GM20000 (cell line): ENCODE measurements at regions not wholly inside any gene's neighbourhood (a gene's known extent, or its start where the extent isn't known, plus 50 kb on each side); places are given as distances from the start of the nearest gene placed in this dataset.

Source experiments
- DNase-seq: peaks from one replicate; pipeline ENCODE4 v3.0.0; 2012; ENCODE audit warnings: low spot score
- TF ChIP-seq, protein P1 (sequence below): IDR thresholded peaks from 2 replicates; pipeline ENCODE4 v1.5.1; 2012; ENCODE audit warnings: mild to moderate bottlenecking, control low read depth; ENCODE audit errors: extremely low read depth, missing control alignments

- TF ChIP-seq, protein P1, sequence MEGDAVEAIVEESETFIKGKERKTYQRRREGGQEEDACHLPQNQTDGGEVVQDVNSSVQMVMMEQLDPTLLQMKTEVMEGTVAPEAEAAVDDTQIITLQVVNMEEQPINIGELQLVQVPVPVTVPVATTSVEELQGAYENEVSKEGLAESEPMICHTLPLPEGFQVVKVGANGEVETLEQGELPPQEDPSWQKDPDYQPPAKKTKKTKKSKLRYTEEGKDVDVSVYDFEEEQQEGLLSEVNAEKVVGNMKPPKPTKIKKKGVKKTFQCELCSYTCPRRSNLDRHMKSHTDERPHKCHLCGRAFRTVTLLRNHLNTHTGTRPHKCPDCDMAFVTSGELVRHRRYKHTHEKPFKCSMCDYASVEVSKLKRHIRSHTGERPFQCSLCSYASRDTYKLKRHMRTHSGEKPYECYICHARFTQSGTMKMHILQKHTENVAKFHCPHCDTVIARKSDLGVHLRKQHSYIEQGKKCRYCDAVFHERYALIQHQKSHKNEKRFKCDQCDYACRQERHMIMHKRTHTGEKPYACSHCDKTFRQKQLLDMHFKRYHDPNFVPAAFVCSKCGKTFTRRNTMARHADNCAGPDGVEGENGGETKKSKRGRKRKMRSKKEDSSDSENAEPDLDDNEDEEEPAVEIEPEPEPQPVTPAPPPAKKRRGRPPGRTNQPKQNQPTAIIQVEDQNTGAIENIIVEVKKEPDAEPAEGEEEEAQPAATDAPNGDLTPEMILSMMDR = no peak
- DNase-seq = no peak
These were observed 70.4 kb upstream of the ATP11B start for GRCh38 chr3:182722907-182723306.

GRCh38 chr3:182723596-182723995 is 69.7 kb upstream of the ATP11B start:
- TF ChIP-seq, protein P1 = no peak
- no peak for DNase-seq

DNA sequence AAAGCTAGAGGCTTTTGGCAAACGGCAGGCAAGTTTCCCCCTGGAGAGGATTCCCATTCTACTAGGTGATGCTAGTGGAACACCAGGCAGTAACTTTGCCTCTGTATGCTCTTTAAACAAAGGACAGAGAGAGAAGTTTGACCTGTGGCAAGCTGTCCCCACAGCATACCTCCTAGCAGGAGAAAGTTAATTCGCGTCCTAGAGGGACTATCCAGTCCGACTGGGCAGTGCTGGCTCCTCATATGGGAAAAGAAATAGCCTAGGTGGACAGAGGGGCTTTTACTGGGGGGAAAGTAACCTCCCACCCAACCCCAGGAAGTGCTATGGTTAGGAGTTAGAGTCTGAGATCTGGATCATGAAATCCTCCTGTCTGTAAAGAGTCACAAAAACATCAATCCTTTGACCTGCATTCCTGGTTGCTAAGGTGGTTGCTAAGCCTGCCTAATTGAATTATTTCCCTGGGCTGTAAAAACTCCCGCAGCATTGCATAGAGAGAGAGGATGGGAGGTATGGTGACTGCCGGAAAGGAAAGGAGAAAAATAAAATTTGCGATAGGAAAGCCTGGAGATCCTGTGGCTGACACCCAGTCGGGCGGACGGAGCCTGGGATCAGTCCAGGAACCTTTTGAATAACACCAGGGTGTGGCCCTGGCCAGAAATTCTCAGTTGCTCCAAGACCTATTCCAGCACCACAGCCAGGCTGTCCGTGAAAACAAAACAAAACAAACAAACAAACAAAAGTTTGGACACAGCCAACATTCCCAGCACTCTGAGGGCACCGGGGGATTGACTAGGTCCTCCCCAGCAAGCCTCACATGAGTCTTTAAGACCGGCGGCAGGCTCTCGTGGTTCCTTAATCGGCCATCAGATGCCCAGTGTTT is 67.7 kb upstream of the ATP11B start:
- TF ChIP-seq, protein P1 = no peak
- no peak for DNase-seq

DNA sequence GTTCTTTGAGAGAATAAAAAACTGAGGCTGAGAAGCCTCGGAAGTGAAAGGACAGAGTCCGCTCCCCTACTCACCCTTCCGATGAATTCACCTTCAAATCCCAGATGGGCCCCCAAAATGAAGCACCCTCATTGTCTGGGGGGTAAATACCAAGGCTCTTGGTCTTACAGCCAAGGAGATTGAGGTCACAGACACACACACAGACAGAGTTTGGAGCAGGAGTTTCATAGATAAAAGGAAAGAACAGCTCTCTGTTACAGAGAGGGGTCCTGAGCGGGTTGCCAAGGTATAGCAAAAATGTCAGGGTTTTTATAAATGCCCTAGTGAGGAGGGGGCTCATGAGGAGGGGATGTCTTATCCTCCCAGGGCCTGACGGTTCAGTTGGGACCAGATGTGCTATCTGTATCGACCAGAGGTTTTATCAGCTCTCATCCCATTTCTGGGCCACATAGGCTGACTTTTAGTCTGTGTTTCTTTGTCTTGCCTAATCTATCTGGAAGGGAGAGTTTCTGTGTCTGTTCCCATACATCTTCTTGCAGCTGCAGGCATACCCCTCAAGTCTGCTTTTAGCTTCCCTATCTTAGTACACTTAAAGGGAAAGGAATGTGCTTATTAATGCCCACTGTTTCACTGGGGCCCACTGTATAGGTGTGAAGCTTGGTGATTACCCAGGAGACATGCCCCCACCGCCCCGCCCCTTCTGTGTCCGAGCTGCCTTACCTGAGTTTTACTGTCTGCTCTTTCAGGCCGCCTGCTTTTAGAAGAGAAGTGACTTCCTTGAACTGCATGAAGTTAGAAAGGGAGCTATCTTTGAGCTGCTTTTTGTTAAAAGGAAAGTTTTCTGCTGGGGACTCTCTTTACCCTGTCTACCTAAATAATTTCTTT is 66.8 kb upstream of the ATP11B start:
- TF ChIP-seq, protein P1 = no peak
- DNase-seq = no peak

DNA sequence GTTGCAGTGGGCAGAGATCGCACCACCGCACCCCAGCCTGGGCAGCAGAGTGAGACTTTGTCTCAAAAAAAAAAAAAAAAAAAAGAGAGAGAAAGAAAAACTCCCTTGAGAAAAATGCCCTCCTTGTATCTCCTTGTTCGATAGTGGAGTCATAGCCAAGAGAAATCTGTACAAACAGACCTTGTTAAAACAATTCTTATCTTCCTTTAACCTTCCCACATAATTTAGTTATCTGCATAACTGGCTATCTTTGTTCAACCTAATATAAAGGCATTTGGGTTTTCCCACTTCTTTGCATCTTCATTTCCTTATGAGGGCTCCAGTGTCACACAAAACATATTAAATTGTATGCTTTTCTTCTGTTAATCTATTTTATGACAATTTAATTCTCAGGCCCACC is 65.1 kb upstream of the ATP11B start:
- no peak for DNase-seq
- TF ChIP-seq, protein P1 = no peak

GRCh38 chr3:182729903-182730674 is 63.2 kb upstream of the ATP11B start:
- peak; percentile 55 for DNase-seq
- TF ChIP-seq, protein P1 = no peak
